SK-N-MC (cell line): ENCODE measurements at regions not wholly inside any gene's neighbourhood (a gene's known extent, or its start where the extent isn't known, plus 50 kb on each side); places are given as distances from the start of the nearest gene placed in this dataset.

ENCODE experiments used
- EZH2 ChIP-seq: fragments of 200-600 bp; sonication (generic); IDR thresholded peaks from one replicate; pipeline ENCODE4 v1.6.1; 2017; ENCODE audit warnings: antibody characterized with exemption
- FOXP2 ChIP-seq: optimal IDR thresholded peaks from 2 replicates; pipeline ENCODE3; 2011; ENCODE audit warnings: mild to moderate bottlenecking, moderate library complexity; ENCODE audit not compliant: insufficient read depth; ENCODE audit errors: extremely low read length, control extremely low read depth
- POLR2AphosphoS5 ChIP-seq: IDR thresholded peaks from 2 replicates; pipeline ENCODE4 v1.6.1; 2012; ENCODE audit warnings: mild to moderate bottlenecking, low read depth, low read length, borderline replicate concordance

- TF ChIP-seq POLR2AphosphoS5 = no peak
- no peak for TF ChIP-seq EZH2
- TF ChIP-seq FOXP2 = no peak
Observed at GRCh38 chr2:53040536-53041229, 726.9 kb upstream of the CHAC2 start.
